WERI-Rb-1 (cell line): ENCODE measurements at regions not wholly inside any gene's neighbourhood (a gene's known extent, or its start where the extent isn't known, plus 50 kb on each side); places are given as distances from the start of the nearest gene placed in this dataset.

Experiments
- DNase-seq: peaks from one replicate; pipeline ENCODE4 v3.0.0-alpha.2; 2020
- H3K27ac ChIP-seq: fragments of 250-450 bp; sonication (Bioruptor Pico); 2 replicates; pipeline ENCODE4 v1.5.1; 2020; ENCODE audit warnings: mild to moderate bottlenecking, moderate library complexity
- H3K27me3 ChIP-seq: fragments of 250-450 bp; sonication (Bioruptor Pico); 2 replicates; pipeline ENCODE4 v1.5.1; 2021; ENCODE audit warnings: mild to moderate bottlenecking, low read depth, moderate library complexity; ENCODE audit not compliant: insufficient read depth, severe bottlenecking
- H3K36me3 ChIP-seq: fragments of 250-450 bp; sonication (Bioruptor Pico); 2 replicates; pipeline ENCODE4 v1.5.1; 2020; ENCODE audit warnings: mild to moderate bottlenecking, moderate library complexity
- H3K4me3 ChIP-seq: 2 replicates; pipeline ENCODE4 v1.5.1; 2011; ENCODE audit warnings: low read depth, mild to moderate bottlenecking, control low read depth, low read length
- H3K9me3 ChIP-seq: fragments of 250-450 bp; sonication (Bioruptor Pico); 2 replicates; pipeline ENCODE4 v1.5.1; 2021; ENCODE audit warnings: mild to moderate bottlenecking, moderate library complexity; ENCODE audit not compliant: severe bottlenecking
- TF ChIP-seq, protein P1 (sequence below): IDR thresholded peaks from 2 replicates; pipeline ENCODE4 v1.5.1; 2011; ENCODE audit warnings: low read depth, mild to moderate bottlenecking, control low read depth, inconsistent platforms, low read length

DNA sequence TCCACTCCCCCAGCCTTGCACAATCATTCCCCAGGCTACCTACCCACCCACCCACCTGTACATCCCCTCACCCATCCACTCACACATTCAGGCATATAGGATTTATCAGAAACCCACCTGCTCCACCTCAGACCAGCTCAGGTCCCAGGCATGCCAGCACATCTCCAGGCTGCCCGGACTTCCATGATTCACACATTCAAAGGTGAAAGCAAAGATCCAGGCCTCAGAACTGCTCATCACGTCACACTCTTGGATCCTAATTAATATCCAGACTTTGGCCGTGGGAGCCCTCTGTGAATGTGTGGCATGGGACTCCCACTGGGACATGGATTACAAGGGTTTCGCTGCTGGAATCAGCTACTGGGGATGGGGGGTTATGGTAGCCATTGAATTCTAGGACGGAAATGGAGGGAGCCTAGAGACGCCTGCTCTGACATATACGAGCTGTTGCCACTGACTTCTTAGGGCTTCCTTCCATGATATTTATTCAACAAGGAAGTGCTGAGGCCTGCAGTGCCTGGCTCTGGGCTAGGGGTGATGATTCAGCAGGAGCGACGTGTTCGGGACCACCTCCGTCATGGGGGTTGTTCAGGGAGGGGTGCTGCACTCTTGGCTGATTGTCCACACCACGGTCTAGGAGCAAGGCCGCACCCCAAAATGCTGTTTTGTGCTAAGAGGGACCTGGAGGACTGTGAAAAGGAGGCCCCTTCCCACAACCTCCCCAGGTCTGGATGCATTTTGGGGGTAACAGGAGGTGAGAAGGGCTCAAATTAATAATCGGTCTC is 56.9 kb upstream of the ADRA2C start:
- Histone ChIP-seq H3K36me3 (no peaks in the 10 kb centered on the region), H3K9me3 (no peaks in the 10 kb centered on the region), H3K27me3 (no peaks in the 10 kb centered on the region), H3K4me3 (no peak overlapping the region), H3K27ac (no peak overlapping the region)
- DNase-seq, result no peak
- TF ChIP-seq, protein P1, sequence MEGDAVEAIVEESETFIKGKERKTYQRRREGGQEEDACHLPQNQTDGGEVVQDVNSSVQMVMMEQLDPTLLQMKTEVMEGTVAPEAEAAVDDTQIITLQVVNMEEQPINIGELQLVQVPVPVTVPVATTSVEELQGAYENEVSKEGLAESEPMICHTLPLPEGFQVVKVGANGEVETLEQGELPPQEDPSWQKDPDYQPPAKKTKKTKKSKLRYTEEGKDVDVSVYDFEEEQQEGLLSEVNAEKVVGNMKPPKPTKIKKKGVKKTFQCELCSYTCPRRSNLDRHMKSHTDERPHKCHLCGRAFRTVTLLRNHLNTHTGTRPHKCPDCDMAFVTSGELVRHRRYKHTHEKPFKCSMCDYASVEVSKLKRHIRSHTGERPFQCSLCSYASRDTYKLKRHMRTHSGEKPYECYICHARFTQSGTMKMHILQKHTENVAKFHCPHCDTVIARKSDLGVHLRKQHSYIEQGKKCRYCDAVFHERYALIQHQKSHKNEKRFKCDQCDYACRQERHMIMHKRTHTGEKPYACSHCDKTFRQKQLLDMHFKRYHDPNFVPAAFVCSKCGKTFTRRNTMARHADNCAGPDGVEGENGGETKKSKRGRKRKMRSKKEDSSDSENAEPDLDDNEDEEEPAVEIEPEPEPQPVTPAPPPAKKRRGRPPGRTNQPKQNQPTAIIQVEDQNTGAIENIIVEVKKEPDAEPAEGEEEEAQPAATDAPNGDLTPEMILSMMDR, result no peak

DNA sequence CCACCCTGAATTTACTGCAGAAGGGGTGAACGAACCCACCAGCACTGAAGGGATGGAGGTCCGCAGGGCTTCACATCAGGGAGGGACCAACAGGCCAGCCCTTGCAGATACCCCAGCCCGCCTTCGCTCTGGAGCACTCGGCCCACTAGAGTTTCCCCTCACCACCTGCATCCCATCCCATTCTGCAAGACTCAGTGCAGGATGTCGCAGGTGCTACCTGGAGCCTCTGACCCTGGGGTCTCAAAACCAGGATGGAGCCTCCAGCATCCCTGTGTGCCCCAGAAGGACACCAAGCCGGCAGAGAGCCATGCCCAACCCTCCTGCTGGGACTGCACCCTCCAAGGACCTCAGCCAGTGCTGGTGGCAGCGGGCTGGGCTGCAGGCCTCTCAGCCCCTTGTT is 57.6 kb upstream of the ADRA2C start:
- DNase-seq, result no peak
- Histone ChIP-seq H3K36me3 (no peaks in the 10 kb centered on the region), H3K4me3 (no peak overlapping the region), H3K27ac (no peak overlapping the region), H3K27me3 (no peaks in the 10 kb centered on the region), H3K9me3 (no peaks in the 10 kb centered on the region)
- TF ChIP-seq, protein P1, result no peak

DNA sequence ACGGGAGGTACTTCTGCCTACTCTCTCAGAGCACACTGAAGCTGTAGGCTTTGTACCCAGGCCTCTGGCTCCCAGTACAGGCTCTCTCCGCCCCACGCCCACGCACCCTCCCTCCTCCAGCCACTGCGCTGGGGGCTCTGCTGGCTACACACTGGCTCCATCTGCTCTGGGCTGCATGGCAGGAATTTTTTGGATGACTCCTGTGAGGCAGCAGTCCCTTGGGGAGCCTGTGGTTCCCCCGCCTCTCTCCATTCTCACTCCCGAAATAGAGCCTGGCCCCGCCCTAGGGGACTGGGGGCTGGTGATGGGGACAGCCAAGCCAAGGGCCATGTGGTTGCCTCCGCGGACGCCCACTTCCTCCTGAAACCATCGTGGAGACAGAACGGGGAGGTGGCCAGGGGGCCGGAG is 58.1 kb upstream of the ADRA2C start:
- H3K27me3 ChIP-seq, result no peaks in the 10 kb centered on the region
- no peak overlapping the region for H3K4me3 ChIP-seq
- no peak for DNase-seq
- H3K27ac ChIP-seq, result no peak overlapping the region
- no peaks in the 10 kb centered on the region for H3K36me3 ChIP-seq
- TF ChIP-seq, protein P1, result no peak
- no peaks in the 10 kb centered on the region for H3K9me3 ChIP-seq

DNA sequence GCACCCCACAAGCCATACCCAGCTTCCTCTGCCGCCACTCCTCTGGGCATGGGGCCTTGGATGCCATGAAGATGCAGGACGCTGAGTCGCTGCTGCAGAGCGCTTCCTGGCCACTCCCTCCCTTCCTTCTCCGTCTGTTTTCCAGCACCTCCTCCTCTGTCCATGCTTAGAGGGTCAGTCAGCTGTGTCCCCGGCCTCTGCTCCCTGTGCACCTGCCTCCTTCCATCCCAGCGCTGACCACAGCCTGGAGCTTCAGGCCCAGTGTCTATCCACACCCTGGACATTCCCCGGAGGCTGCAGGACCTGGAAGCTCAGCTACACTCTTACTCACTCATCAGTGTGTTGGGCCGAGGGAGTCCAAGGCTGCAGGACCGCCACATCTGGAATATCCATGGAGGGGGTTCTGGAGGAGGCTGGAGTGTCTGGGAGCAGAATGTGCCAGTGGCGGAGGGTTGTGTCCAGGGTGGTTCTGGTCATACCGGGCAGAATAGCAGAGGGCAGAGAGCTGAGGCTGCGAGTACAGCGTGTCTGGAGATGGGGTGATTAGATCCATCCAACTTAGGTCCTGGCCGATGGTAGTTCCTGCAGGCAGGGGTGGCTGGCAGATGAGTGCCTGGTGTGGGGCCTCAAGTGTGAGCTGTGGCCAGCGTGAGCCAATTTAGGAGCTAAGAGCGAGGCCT is 58.6 kb upstream of the ADRA2C start:
- Histone ChIP-seq H3K36me3 (no peaks in the 10 kb centered on the region), H3K27ac (no peak overlapping the region), H3K9me3 (no peaks in the 10 kb centered on the region), H3K4me3 (no peak overlapping the region), H3K27me3 (no peaks in the 10 kb centered on the region)
- TF ChIP-seq, protein P1, result no peak
- no peak for DNase-seq

DNA sequence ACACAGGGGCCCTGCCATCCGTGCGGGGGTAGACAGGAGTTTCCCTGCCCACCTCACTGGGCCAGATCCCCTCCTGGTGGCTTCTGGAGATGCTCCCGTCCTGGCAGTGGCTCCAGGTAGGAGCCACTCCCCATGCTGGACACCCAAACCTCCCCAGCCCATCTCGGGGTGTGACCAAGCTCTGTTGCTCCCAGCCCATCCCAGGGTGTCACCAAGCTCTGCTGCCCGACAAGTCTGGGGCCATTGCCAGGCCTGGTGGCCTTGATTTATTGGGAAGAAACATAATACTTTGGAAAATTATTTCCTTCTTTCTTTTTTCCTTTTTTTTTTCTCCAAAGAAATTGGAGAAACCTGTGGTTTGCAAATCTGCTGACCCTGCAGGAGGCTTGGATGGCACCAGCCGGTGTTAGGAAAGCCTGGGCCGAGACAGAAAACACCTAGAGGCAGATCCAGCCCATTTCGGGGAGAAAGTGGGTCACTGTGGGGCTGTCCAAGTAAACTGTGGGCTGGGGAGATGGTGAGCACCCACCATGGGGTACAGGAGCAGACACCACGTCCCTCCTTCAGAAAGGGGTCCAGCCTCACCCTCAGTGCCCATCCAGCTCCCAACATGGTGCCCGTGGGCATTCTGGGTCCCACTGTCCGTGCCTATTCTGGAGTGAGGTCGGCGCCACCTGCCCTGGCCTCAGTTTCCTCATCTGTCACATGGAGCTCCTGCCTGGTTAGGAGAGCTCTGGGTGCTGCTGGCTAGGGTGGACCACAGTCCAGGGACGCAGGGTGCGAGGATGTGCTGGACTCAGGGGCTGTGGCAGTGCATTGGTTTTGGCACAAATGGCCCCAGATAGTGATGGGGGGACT is 59.4 kb upstream of the ADRA2C start:
- Histone ChIP-seq H3K4me3 (no peak overlapping the region), H3K27ac (no peak overlapping the region), H3K27me3 (no peaks in the 10 kb centered on the region), H3K36me3 (no peaks in the 10 kb centered on the region), H3K9me3 (no peaks in the 10 kb centered on the region)
- no peak for DNase-seq
- TF ChIP-seq, protein P1, result no peak
